Keratinocyte (primary cell): ENCODE measurements at regions not wholly inside any gene's neighbourhood (a gene's known extent, or its start where the extent isn't known, plus 50 kb on each side); places are given as distances from the start of the nearest gene placed in this dataset.

ENCODE experiments used
- DNase-seq: peaks from one replicate; pipeline ENCODE4 v3.0.0-alpha.2; 2011; ENCODE audit warnings: low read depth, missing footprints, low spot score
- FAIRE-seq: peaks from 2 replicates; lab custom pipeline; 2011; peaks lifted over from hg19 to GRCh38; lab: Jason Lieb, UNC
- H2AFZ ChIP-seq: 2 replicates; pipeline ENCODE4 v1.6.0; 2012; ENCODE audit warnings: low read length, control low read depth, inconsistent platforms; ENCODE audit not compliant: control insufficient read depth
- H3K27ac ChIP-seq: 2 replicates; pipeline ENCODE4 v1.5.1; 2011; ENCODE audit warnings: low read length; ENCODE audit not compliant: control insufficient read depth, insufficient read depth
- H3K27me3 ChIP-seq: 3 replicates; pipeline ENCODE4 v1.6.0; 2011; ENCODE audit warnings: low read length; ENCODE audit not compliant: control insufficient read depth, insufficient read depth; ENCODE audit errors: extremely low read depth
- H3K36me3 ChIP-seq, 2 experiments: 2 replicates in 1 of 2; 3 replicates in 1 of 2; pipeline ENCODE4 v1.5.1; 2011; ENCODE audit warnings: low read length in 2 of 2, mild to moderate bottlenecking in 1 of 2; ENCODE audit not compliant: control insufficient read depth in 2 of 2, insufficient read depth in 2 of 2; ENCODE audit errors: extremely low read depth in 1 of 2
- H3K4me1 ChIP-seq: 3 replicates; pipeline ENCODE4 v1.5.1; 2011; ENCODE audit warnings: low read length; ENCODE audit not compliant: control insufficient read depth, insufficient read depth; ENCODE audit errors: extremely low read depth
- H3K4me2 ChIP-seq: 3 replicates; pipeline ENCODE4 v1.6.0; 2011; ENCODE audit warnings: low read depth, low read length; ENCODE audit not compliant: control insufficient read depth, insufficient read depth; ENCODE audit errors: extremely low read depth
- H3K4me3 ChIP-seq, 3 experiments: fragments of 200-600 bp in 1 of 3; sonication (generic) in 1 of 3; 2 replicates in 2 of 3; 3 replicates in 1 of 3; pipeline ENCODE4 v1.5.1; 2011 to 2016; ENCODE audit warnings: low read length in 3 of 3, mild to moderate bottlenecking in 3 of 3, control low read depth in 2 of 3, inconsistent platforms in 1 of 3, low read depth in 1 of 3, mixed read lengths in 1 of 3, mixed run types in 1 of 3, moderate library complexity in 1 of 3; ENCODE audit not compliant: control insufficient read depth in 2 of 3, insufficient read depth in 2 of 3; ENCODE audit errors: extremely low read depth in 1 of 3
- H3K79me2 ChIP-seq: 2 replicates; pipeline ENCODE4 v1.6.0; 2012; ENCODE audit warnings: low read length; ENCODE audit not compliant: control insufficient read depth, insufficient read depth
- H3K9ac ChIP-seq: 3 replicates; pipeline ENCODE4 v1.6.0; 2011; ENCODE audit warnings: low read length; ENCODE audit not compliant: control insufficient read depth, insufficient read depth; ENCODE audit errors: extremely low read depth
- H3K9me1 ChIP-seq: 3 replicates; pipeline ENCODE4 v1.6.0; 2011; ENCODE audit warnings: low read length; ENCODE audit not compliant: control insufficient read depth, insufficient read depth; ENCODE audit errors: extremely low read depth
- H3K9me3 ChIP-seq: 2 replicates; pipeline ENCODE4 v1.5.1; 2012; ENCODE audit warnings: low read depth, low read length; ENCODE audit not compliant: control insufficient read depth
- H4K20me1 ChIP-seq: 3 replicates; pipeline ENCODE4 v1.6.0; 2011; ENCODE audit warnings: low read length; ENCODE audit not compliant: control insufficient read depth, insufficient read depth; ENCODE audit errors: extremely low read depth
- CTCF ChIP-seq, 3 experiments: IDR thresholded peaks in 1 of 3; conservative IDR thresholded peaks in 1 of 3; optimal IDR thresholded peaks in 1 of 3; 2 replicates in 2 of 3; 3 replicates in 1 of 3; pipeline versions ENCODE3 to v1.5.1; 2011; ENCODE audit warnings: low read length in 3 of 3, mild to moderate bottlenecking in 3 of 3, moderate library complexity in 2 of 3, control low read depth in 1 of 3, inconsistent platforms in 1 of 3; ENCODE audit not compliant: insufficient read depth in 2 of 3; ENCODE audit errors: extremely low read depth in 1 of 3
- EZH2 ChIP-seq: IDR thresholded peaks from one replicate; pipeline ENCODE4 v1.6.1; 2012; ENCODE audit warnings: inconsistent platforms, mild to moderate bottlenecking, low read length, moderate library complexity
- dilution Hi-C: fragments of 300-500 bp; cut with MboI; formaldehyde crosslinking; loops from one replicate; pipeline ENCODE4 v1.7.0; 2020; ENCODE audit warnings: low sequenced_read_pairs; ENCODE audit not compliant: extremely low pct_ligation_motif_present

GRCh38 chr2:2563309-2563860 lies 232.3 kb upstream of the MYT1L start:
- no peak overlapping the region for H3K9ac ChIP-seq
- no peaks in the 10 kb centered on the region for H3K4me1 ChIP-seq
- H3K36me3 ChIP-seq, result no peaks in the 10 kb centered on the region
- FAIRE-seq (no peak), DNase-seq (no peak)
- dilution Hi-C loops, result no loop called here
- H3K9me3 ChIP-seq, result peaks cover 12% of the 10 kb centered on the region
- TF ChIP-seq EZH2 (no peak), CTCF (optimal IDR thresholded peaks at IDR 0.05 in 1 of 3, IDR thresholded peaks at IDR 0.05 in 1 of 3, conservative IDR thresholded peaks at IDR 0.05 in 1 of 3; ENCODE audit: extremely low read depth in 1 of 3, insufficient read depth in 2 of 3, low read length in 3 of 3) (no peak)
- H2AFZ ChIP-seq, result no peak overlapping the region
- no peak overlapping the region for H3K4me3 ChIP-seq
- H3K79me2 ChIP-seq, result no peaks in the 10 kb centered on the region
- no peaks in the 10 kb centered on the region for H3K9me1 ChIP-seq
- H4K20me1 ChIP-seq, result no peaks in the 10 kb centered on the region
- H3K4me2 ChIP-seq, result no peak overlapping the region
- no peaks in the 10 kb centered on the region for H3K27me3 ChIP-seq
- no peak overlapping the region for H3K27ac ChIP-seq

- H3K27me3 ChIP-seq, result no peaks in the 10 kb centered on the region
- no peak overlapping the region for H3K9ac ChIP-seq
- no peak overlapping the region for H2AFZ ChIP-seq
- no peak for FAIRE-seq
- H3K79me2 ChIP-seq, result no peaks in the 10 kb centered on the region
- no peak for DNase-seq
- H3K27ac ChIP-seq, result no peak overlapping the region
- H3K9me3 ChIP-seq, result peaks cover 12% of the 10 kb centered on the region
- no peak for TF ChIP-seq EZH2
- no peak for TF ChIP-seq CTCF (optimal IDR thresholded peaks at IDR 0.05 in 1 of 3, IDR thresholded peaks at IDR 0.05 in 1 of 3, conservative IDR thresholded peaks at IDR 0.05 in 1 of 3; ENCODE audit: extremely low read depth in 1 of 3, insufficient read depth in 2 of 3, low read length in 3 of 3)
- no peak overlapping the region for H3K4me3 ChIP-seq
- no peak overlapping the region for H3K4me2 ChIP-seq
- H3K36me3 ChIP-seq, result no peaks in the 10 kb centered on the region
- no peaks in the 10 kb centered on the region for H4K20me1 ChIP-seq
- no peaks in the 10 kb centered on the region for H3K4me1 ChIP-seq
- dilution Hi-C loops, result no loop called here
- no peaks in the 10 kb centered on the region for H3K9me1 ChIP-seq
Measured at GRCh38 chr2:2562867-2563266, 231.8 kb upstream of the MYT1L start.
